NCI-H187 treated with DMSO at 0.1 percent for 48 hours (cell line): ENCODE measurements at regions not wholly inside any gene's neighbourhood (a gene's known extent, or its start where the extent isn't known, plus 50 kb on each side); places are given as distances from the start of the nearest gene placed in this dataset.

Experiments used
- DNase-seq: peaks from one replicate; lab custom pipeline; 2025; lab: John Stamatoyannopoulos, UW

DNA sequence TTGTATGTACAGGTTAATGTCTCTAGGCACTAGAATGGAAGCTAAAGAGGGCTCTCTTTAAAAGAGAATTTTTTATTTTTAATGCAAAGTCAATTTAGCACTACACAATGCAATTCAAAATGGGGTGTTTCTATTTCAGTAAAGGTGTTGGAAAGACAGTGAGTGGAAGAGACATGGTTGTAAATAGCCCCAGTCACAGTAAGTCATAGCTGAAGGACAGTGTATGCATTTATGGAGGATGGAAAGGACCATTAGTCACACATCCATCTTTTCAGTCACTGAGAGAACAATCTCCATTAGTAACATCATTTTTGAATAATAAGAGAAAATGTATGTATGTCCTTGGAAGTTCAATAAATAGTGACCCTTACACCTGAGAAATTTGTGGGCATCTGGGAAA, 148.0 kb downstream of the PDHA2 start:
- no peak for DNase-seq

DNA sequence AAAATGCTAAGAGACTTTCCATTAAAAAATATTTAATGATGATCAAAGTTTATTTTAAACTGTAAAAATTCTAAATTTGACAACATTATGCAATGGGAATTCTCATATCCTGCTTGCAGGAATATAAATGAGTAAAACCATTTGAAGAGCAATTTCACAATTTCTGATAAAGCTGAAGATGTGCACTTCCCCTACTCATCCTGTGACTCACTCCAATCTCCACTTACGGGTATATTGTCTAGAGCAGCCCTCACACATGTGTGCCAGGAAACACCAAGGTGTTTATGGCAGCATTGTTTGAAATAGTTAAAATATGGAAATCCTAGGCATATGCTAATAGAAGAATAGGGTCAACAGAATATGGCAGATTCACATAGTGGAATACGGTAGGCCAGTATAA, 158.4 kb downstream of the PDHA2 start:
- DNase-seq = no peak

DNA sequence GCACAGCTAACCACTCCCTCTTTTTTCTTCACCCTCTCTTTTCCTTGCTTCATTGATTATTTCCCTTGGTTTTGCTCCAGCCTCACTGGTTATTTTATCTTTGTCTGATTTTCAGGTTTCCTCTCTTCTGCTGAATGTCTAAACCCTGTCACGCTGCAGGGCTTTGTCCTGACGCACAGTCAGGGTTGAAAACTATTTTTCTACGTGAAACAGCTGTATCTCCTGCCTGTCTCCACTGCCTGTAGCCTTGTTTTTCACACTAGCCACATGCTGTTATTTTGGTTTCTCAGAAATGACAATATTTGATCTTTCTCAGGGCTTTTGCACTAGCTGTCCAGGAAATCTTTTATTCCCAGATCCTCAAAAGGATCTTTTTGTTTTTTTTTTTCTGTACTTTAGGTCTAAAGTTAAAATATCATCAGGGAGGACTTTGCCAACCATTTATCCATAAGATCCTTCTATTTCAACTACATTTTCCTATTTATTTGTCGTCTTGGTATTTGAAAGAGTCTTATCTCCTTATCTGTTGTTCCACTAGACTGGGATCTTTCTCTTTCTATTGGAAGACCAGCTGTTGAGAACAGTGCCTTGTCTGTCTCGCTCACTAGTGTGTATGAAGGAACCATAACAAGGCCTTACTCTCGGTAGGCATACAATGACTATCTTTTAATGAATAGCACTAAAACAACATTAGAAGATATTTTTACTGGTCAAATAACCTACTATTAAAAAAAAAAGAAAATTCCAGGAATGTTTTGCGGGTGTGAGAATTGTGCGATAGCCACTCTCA, 164.3 kb downstream of the PDHA2 start:
- DNase-seq = no peak

DNA sequence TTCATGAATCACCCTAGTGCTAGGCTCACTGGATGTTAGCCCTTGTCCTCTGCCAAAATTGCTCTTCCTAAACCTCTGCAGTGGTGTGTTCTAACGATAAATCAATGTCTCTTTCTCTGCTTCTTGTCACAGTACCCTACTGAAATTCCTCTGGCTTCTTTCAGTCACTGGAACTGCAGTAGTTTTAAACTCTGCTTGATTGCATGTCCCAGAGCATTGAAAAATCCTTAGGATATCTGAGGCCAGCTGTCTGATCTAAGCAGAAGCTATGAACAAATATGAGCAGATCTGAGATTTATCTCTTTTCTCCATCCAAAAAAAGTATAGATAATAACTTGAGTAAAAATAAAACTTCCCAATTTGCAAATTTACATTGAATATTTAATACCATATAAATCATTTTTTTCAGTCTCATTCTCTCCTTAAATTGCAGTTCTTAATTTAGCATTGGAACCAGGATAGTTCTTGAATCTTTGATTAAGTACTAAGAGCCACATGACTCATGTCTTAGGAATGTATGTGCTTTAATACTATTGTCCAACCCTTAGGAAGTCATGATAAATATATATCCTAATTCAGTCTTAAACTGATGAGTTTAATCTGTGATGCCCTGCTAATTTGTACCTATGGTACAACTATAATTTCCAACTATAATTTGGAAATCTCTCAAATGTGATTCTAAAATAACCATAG, 169.7 kb downstream of the PDHA2 start:
- DNase-seq = no peak

DNA sequence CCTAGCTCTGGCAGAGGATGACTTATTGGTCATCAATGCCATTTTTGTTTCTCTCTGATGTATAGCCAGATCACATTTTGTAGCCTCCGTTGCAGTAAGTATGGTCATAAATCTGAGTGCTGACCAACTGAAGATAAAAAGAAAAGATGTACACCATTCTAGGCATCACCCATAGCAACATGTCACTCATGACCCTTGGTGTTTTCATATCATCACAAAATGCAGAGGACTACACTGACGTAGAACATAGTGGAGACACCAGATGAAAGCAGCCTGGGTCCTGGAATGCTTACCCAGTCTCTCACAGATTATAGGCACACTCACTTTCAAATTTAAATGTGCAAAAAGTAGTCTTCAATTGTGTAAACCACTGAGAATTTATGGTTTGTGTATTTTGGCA, 172.8 kb downstream of the PDHA2 start:
- no peak for DNase-seq

DNA sequence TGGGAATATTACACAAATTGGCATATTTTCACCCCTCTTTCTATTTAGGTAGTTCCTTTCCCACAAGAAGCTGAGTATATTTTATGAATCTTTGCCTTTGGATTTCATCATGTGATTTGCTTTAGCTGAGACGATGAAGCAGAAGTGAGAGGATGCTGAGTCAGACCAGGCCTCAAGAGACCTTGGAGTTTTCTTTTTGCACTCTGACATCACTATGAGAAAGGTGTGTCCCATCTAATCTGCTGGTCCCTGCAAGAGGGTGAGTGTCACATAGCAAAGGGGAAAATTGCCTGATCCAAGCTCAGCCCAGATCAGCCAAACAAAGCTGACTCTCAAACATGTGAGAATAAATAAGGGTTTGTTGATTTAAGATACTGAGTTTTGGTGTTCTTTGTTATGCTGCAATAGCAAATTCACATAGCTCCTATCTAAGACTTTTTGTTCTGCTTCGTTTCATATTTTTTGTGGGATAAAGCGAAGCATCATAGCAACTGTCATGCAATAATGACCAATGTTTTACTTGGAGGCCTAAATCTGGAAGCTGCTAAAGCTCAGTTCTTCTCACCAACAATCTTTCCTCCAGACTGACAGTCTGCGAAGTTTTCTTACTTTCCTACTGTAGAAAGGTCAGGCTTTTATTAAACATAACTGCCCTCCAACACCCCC, 176.9 kb downstream of the PDHA2 start:
- no peak for DNase-seq

DNA sequence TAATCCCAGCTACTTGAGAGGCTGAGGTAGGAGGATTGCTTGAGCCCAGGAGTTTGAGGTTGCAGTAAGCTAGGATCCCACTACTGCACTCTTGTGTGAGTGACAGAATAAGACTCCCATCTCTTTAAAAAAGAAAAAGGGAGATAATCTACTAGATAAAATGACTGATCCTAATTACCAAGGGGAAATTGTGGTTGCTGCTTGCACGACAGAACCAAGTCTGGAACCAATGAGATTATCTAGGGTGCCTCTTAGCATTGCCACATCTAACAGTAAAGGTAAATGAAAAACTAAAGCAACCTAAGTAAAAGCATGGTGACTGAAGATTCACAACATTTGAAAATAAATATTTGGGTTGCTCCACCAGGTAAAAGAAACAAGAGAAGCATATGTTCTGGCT, 185.1 kb downstream of the PDHA2 start:
- no peak for DNase-seq

DNA sequence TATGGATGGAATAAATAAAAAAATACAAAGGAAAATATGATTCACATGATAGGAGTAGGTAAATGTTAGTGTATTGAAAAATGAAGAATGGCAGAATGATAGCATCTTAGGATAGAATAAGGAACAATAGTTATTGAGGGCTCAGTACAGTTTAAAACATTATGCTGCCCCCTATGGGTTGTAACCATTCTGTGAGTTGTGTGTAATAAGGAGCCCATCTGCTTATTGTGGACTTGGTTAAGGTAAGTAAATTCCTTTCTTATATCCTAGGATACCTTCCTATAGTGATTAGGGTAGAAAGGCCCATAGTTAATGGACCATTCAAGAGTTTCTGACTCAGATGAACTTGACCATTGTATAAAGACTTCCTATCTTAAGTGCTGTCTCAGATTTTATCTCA, 195.8 kb downstream of the PDHA2 start:
- DNase-seq = no peak

DNA sequence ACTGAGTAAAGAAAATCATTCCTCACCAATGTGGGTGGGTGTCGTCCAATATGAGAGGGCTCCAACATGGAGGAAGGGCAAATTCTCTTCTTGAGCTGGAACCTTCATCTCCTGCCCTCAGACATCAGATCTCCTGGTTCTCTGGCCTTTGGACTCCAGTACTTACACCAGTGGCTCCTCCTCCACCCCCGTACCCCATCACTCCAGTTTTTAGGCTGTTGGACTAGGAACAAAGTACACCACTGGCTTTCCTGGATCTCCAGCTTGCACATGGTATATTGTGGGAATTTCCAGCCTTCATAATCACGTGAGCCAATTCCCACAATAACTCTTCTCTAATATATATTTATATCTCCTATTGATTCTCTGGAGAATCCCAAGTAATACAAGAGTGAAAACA, 196.9 kb downstream of the PDHA2 start:
- no peak for DNase-seq

DNA sequence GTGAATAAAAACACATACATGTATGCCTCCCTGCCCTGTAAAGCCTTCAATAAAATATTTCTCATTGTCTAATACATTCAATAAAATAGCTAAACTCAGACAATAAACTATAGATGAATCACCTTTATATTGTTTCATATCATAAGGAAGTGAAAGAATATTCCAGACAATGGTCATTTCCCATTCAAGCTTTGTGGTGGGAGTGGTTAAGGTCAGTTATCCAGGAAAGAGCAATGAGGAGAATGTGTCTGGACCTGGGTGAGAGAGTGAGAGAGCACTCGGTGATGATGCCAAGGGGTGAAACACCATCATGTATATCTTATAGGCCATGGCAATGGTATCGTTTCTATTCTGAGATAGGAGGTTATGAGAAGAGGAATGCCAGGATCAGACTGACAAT, 197.8 kb downstream of the PDHA2 start:
- no peak for DNase-seq

DNA sequence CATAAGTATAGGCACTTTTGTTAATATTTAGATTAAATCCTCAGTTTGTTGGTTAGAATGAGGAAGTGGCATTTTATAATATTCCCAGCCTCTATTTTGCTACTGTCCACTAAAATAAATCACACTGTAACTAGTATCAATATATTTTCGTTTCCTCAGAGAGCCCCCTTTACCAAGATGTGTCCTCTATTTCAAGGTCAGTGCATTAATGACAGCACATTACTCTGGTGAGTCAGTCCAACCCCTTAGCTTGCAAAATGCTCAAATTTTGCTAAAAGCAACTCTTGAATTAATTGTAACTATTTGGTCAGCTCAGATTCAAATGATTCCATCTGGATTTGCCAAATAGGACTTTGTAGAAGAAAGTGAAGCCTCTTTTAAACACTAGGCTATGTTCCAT, 199.3 kb downstream of the PDHA2 start:
- no peak for DNase-seq

DNA sequence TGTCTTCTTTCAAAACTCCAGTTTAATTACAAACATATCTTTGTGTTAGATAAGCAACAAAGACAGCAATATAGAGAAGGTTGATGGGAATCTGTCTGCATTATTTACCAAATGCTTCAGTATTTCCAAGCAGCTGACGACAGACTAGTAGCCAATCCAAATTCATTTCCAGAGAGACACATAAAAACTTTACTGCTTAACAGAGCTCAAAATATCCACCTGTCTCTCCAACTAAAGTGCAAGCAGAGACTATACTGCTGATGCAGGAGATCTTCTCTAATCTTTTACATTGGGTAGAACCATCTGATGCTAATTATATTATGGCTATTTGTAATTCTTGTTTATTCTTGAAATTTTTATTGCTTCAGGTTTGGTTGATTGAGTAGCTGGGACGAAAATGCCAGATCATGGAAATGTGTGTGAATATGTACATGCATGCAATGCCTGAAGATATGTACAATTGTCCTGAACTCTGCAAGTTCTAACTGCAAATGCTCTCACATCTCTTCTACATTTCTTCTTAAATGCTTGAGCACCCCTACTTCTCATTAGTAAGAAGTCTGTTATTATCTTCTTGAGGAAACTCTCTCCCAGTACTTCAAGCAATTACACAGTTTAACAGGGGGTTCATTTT, 200.0 kb downstream of the PDHA2 start:
- no peak for DNase-seq

DNA sequence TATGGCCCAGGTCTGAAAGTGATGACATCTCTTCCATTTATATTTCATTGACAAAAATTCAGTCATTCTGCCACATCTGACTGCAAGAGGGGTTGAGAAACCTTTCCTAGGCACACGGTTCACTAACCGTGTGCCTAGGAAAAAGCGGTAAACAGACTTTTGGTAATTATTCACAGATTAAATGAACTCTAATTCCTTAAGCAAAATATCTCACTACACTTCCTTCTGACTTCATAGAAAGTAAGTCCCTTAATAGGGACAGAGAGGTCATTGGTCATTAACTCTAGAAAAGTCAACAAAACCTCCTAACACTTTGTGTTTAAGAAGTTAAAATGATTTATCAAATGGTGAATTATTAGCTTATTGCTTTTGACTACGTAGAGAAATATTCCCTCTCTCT, 205.1 kb downstream of the PDHA2 start:
- no peak for DNase-seq

DNA sequence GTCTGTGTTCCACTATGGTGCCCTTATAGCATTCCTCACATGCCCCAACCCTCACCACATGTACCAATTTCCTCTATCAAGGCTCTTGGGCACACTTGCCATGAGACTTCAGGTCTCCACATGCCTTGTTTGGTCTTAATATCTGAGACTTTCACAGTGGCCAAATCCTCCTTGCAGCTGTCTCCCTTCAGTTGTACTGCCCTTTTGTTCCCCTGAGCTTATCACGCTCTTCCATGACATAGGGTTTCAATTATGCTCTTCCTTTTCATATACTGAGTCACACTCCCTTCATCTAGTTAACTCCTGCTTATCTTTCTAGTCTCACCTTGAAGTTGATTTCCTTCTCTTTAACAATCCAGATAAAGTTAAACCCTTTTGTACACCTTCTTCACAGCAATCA, 212.9 kb downstream of the PDHA2 start:
- DNase-seq = no peak

DNA sequence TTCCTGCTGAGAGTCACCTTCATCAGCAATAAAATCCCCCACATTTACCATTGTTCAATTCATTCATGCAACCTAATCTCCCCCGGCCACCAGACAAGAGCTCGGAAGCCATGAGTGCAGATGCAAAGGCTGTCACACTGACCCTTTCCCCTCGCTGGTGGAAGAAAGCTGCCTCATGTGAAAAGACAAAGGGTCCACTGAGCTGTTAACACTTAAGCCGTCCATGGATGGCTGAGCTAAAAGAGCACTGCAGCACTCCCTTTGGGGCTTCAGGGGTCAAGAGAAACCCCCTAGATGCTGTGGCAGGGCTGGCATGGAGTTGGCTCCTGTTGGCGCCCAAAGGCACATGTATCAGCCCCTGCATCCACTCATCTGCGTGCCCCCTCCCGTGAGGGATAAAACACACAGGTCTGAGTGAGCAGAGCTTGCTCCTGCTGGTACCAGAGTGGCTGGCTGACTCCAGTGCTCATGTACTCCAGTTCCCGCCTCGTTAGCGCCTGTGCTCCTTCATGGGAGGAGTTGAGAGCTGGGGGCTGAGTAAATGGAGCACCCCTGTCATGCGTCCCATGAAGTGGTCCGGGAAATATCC, 216.5 kb downstream of the PDHA2 start:
- DNase-seq = no peak

DNA sequence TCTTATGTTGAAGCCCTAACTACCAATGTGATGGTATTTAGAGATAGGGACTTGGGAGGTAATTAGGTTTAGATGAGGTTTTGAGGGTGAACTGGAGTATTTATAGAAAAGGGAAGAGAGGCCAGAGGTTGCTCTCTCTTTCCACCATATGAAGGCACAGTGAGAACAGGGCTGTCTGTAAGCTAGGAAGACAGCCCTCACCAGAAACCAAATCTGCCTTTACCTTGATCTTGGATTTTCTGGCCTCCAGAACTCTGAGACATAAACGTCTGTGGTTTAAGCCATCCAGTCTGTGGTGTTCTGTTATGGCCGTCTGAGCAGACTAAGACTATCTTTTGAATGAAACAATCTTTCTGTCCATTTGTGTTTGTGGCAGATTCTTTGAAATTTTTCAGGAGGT, 223.7 kb downstream of the PDHA2 start:
- no peak for DNase-seq

DNA sequence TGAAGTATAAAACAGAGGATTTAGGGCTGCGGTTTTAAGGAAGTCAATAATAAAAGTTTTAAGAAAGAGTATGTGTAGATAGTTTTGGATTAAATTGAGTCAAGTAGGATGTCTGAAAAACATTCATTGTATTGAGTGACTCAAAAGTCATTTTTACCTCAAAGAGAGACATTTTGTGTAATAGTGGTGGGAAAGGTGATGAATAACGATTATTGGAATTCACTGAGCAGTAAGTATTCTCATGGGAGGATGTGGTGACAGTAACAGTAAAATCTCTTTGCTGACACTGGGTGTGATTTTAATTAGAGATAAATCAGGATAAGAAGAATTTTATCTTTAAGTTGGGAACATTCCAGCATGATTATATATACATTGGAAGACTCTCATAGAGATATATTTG, 233.6 kb downstream of the PDHA2 start:
- DNase-seq = no peak

DNA sequence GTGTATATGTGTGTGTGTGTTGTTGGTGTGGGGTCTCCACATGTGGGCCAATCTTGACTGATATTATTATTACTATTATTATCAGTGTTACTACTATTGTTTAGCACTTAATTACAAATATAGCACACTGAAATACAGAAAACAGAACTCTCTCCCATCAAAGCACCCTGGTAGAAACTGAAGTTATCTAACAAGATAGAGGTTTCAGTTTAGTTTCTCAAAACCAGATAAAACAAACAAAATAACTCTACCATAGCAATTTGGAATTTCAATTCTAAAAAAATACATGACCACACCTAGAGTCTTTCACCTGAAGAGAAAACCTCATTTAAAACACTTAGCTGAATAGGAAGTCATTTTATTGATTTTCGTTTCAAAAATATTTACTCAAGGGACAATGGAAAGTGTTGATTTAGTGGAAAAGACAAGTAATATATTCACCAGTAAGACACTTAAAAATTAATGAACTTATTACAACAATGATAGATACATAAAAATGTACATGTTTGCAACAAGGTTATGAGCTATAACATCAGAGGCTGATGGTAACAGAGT, 252.3 kb downstream of the PDHA2 start:
- DNase-seq = no peak

DNA sequence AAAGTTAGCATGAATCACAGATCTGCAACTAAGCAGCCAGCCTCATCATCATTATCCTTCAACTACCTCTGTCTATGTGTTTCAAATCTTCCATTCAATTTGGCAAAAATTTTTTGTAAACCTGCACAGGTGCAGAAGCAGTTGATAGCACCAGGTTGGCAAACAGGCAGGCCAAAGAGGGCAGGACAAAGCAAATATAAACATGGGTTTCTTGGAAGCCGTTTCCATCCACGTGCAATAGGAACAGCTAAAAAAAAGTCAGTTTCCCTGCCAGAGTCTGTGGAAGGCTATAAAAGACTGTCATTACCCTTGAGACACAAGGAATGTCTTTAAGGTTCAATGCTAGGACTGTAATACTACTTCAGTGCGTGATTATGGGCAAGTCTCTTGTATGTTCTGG, 253.2 kb downstream of the PDHA2 start:
- DNase-seq = no peak

DNA sequence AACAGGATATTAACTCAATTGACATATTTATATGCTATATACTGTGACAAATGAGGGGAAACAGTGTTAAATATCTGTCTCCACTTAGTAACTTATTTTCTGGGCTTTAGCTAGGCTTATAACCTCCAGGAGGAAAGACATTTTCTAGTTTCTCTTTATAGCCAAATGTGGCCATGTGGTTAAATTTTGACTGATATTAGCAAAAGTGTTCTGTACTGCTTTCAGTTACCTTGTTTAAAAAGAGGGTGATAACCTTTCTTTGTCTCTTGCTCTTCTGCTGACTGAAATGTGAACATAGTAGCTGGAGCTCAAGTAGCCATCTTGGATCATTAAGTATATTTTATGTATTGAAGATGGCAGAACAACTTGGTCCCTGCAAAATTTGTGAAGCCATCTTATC, 253.7 kb downstream of the PDHA2 start:
- no peak for DNase-seq

DNA sequence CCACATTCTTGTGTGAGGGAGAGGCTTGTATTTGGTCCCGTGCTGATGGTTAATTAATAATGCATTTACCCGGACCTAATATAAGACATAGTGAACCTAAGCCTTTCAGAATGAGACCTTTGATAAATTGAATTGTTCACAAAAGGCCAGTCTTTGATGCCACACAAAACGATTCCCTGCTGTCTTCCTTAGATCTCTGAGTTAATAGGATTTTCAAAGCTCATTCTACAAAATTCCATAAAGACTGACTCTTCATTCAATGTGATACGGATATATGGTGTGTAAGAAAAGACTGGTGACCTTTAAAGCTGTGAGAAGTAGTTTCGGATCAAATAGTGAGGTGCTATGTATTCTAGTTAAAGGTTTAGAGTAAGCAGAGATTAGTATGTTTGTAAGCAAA, 254.3 kb downstream of the PDHA2 start:
- no peak for DNase-seq

DNA sequence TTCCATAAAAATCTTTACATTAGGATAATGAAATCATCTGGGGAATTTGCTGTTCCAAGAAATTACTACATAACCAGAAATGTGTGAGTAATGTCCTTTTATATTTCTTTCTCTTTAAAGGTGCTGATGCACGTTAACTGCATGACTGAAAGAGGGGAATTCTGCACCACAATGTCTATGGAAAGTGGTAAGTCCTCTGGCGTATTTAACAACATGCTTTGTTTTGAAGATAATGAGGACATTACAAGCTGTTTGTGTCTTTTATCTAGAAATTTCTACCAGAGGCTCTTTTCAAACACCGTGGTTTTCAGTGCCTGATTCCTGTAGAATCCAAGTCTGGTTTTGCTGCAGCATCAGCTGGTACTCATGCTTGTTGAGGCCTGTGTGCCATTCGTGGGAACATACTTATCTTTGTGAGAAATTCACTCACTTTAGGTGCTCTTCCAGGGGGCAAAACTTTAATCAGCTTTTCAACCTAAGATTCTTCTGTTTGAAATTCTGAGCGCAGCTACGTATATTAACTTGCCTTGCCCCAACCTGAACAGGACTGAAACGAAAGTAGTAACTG, 257.2 kb downstream of the PDHA2 start:
- no peak for DNase-seq
